CD4-positive, alpha-beta T cell treated with Interleukin-10 for 1 hour (primary cell): ENCODE measurements at regions not wholly inside any gene's neighbourhood (a gene's known extent, or its start where the extent isn't known, plus 50 kb on each side); places are given as distances from the start of the nearest gene placed in this dataset.

Experiments
- DNase-seq: peaks from one replicate; pipeline ENCODE4 v3.0.0-alpha.2; 2020

DNA sequence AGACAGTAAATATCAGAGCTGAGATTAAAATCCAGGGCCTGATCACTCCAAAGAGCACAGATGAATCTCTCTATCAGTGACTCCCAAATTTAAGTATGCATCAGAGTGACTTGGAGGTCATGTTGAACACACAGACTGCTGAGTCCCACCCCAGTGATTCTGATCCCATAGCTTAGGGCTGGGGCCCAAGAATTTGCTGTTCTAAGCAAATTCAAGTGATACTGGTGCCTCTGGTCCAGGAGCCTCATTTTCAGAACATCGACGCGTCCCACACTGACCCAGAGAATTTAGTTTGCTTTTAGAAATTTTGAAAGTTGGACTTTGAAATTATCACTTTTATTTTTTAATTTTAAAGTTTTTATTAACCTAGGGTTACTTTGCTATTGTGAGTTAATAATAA is 72.7 kb upstream of the NETO1 start:
- DNase-seq = no peak

DNA sequence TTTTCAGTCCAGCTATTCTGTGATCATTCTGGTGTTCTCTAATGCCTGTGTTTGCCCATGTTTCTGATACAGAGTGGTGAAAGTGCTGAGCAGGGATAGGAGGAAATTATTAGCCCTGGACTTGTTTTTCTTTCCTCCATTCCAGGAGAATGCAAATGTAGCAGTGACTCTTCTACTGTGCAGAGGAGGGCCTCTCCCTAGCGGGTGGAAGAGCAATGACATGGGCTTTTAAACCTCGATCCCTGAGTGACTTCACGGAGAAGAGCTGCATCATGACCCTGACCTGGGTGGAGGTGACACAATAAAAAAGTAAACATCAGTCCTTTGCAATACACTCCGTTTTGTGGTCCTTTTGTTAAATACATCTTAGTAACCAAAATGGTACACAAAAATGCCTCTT is 68.0 kb upstream of the NETO1 start:
- DNase-seq = no peak

DNA sequence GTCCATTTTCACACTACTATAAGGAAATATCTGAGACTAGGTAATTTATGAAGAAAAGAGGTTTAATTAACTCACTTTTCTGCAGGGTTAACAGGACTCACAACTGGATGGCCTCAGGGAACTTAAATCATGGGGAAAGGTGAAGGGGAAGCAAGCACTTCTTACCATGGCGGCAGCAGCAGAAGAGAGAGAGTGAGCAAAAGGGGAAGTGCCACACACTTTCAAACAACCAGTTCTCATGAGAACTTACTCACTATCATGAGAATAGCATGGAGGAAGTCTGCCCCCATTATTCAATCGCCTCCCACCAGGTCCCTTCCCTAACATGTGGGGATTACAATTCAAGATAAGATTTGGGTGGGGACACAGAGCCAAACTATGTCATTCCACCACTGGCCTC is 55.1 kb upstream of the NETO1 start:
- DNase-seq = no peak
